GF-D8 (cell line): ENCODE measurements at regions not wholly inside any gene's neighbourhood (a gene's known extent, or its start where the extent isn't known, plus 50 kb on each side); places are given as distances from the start of the nearest gene placed in this dataset.
"Not testable (repeated sequence)": the region's sequence is repeated elsewhere in the genome, so short reads cannot be mapped to it uniquely, and the experiment has no call there.

ENCODE experiments used
- DNase-seq: peaks from one replicate; lab custom pipeline; 2025; lab: John Stamatoyannopoulos, UW

DNA sequence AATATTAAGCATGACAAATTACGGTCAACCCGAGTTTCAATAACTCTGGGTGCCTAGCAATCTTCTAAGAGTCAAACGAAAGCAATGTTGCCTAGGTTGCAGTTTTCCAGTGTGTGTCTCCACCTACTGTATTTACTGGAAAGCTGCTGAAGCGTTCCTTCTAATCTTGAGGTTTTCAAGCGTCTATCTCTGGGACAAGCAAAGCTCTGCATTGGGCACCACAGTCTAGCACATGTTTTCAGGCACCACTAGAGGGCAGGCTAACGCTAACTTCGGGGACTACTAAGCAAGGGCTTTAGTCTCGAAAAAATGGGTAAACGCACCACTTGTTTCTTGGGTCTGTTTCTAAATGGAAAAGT is 82.7 kb upstream of the KIF2A start:
- not testable (repeated sequence) for DNase-seq

GRCh38 chr5:62224987-62225601 is 80.9 kb upstream of the KIF2A start:
- peak; percentile 0 for DNase-seq

- not testable (repeated sequence) for DNase-seq
Measured at GRCh38 chr5:62230876-62231388, 75.1 kb upstream of the KIF2A start.

DNA sequence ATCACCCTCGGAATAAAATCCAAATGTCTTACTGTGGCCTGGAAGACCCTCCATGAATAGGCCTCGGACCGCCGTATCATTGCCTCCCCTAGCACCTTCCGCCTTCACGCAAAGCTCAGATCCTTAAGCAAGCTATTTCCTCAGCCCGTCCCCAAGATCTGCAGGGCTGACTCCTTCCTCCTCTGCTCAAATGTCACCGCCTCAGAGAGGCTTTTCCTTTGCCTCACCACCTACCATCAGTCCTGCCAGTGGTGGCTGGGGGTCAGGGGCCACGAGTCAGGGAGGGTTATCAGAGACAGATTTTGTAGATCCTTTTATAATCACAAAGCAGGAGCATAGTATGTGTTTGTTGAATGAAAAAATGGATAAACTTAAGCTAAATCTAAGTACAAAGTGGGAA is 74.4 kb upstream of the KIF2A start:
- no peak for DNase-seq

DNA sequence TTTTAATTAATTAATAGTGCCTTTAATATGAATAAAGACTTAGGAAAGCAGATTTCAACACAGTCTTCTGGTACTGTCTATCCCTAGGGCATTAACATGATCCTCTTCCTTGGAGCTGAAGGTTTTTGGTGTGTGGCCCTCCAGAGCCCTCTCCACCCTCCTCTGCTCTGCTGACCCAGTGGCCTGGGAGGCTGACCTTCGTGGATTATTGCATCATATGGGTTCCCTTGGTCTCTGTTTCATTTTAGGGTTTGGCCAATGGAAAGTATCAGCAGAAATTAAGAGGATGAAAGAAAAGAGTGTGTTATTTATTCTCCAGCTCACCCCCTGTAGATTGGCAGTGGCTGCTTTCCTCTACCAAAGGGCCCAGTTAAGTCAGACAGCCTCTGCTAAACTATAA is 73.8 kb upstream of the KIF2A start:
- not testable (repeated sequence) for DNase-seq

GRCh38 chr5:62233083-62234046 is 72.6 kb upstream of the KIF2A start:
- not testable (repeated sequence) for DNase-seq

DNA sequence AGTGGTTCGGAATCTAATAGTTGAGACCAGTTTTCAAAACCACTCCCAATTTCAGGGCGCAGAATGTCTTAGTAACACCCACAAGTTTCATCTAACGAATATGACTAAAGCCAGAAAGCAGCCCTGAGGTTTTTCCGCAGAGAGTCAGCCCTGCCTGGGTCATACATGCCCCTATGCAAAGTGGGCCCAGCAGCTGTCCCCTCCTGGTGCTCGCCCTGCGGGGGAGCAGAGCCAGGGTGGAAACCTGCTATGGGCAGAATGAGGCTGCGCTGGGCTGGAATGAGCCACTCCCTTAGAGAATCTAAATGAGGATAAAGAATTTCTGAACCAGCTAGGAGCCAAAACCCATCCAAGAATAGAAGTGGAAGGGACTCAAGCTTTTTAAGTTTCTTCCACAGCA is 69.4 kb upstream of the KIF2A start:
- DNase-seq, result not testable (repeated sequence)

DNA sequence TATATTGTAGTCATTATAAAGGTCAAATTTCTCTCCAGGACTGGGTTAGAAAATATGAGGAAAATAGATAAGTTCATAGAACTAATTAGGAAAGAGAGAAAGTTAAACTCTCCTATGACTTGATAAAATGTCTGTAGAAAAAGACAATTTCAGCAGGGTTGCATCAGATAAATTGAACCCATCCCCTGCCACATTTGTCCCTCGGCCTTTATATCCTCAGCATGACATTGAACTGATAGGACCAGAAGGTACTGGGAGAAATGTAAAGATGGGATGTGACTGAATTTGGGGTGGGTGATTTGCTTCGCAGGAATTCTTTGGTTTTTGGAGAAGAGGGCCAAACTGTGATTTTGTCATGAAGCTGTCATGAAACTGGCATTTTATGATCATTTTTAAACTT is 68.1 kb upstream of the KIF2A start:
- not testable (repeated sequence) for DNase-seq

GRCh38 chr5:62238584-62238983 is 67.4 kb upstream of the KIF2A start:
- DNase-seq, result not testable (repeated sequence)

GRCh38 chr5:62240494-62240893 is 65.5 kb upstream of the KIF2A start:
- DNase-seq, result not testable (repeated sequence)

DNA sequence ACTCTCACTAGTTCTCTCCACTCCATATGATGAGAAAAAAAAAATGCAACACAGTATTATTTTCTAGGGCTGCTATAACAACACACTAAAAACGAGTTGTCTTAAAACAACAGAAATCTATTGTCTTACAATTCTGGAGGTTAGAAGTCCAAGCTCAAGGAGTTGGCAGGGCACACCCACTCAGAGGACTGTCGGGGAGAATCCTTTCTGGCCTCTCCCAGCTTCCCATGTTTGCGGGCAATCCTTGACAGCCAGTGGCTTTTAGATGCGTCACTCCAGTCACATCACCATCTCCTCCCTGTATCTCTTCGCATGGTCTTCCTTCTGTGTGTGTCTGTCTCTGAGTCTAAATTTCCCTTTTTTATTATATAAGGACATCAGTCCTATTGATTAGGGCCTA is 64.0 kb upstream of the KIF2A start:
- DNase-seq, result not testable (repeated sequence)

GRCh38 chr5:62243046-62243445 is 63.0 kb upstream of the KIF2A start:
- not testable (repeated sequence) for DNase-seq

DNA sequence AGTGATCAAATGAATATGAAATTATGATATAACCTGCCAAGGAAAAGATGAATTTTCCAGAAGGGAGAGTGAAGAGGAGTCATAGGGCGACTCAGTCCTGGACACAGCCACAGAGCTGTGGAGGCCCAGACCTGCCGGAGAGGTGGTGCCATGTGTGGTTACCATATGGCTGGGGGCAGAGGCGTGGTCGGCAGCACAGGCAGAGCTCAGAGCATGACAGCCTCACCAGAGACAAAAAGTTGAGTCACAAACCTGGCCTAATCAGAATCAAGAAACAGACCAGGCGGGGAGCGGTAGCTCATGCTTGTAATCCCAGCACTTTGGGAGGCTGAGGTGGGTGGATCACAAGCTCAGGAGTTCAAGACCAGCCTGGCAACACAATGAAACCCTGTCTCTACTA is 57.8 kb upstream of the KIF2A start:
- not testable (repeated sequence) for DNase-seq

- DNase-seq, result not testable (repeated sequence)
Measured at GRCh38 chr5:62250085-62250484, 55.9 kb upstream of the KIF2A start.

DNA sequence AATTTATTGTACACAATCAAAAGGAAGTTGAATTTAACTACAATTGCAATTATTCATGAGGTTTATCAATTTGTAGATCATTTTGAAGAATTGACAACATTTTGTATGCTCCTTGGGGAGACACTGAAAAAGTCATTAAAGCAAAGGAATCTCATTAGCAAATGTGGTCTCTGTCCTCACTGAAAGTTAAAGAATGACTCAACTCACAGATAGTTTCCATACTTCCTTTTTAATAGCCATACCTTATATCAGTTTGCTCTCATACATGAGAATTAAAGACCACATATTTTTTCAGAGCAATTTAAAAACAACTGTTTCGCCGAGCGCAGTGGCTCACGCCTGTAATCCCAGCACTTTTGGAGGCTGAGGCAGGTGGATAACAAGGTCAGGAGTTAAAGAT is 55.1 kb upstream of the KIF2A start:
- not testable (repeated sequence) for DNase-seq

GRCh38 chr5:62252519-62252918 is 53.5 kb upstream of the KIF2A start:
- not testable (repeated sequence) for DNase-seq

DNA sequence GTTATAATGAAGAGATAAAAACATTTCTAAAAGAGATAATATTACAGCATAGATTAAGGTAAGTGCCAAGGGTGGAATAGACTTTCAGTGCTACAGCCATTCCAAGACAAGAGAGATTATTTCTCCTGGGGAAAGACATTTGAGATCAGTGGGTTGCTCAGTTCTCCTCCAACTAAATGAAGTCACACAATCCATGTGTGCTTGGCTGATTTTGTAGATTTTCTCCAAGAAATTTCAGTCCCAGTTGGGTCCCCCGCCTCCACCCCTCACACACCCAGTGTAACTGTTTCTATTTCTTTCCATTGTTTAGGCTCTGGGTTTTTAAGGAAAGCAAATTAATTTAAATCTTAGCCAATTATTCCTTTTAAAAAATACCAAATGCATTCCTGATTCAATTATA is 50.5 kb upstream of the KIF2A start:
- not testable (repeated sequence) for DNase-seq

- DNase-seq, result no peak
Measured at GRCh38 chr5:62256161-62257019, 49.6 kb upstream of the KIF2A start.
